HepG2 (cell line): ENCODE measurements at regions not wholly inside any gene's neighbourhood (a gene's known extent, or its start where the extent isn't known, plus 50 kb on each side); places are given as distances from the start of the nearest gene placed in this dataset.

ENCODE experiments used
- ATAC-seq: fragments of 200-7000 bp; cut with Tn5 transposase; 3 replicates; pipeline ENCODE4 v1.9.1; 2020; ENCODE audit warnings: mild to moderate bottlenecking, moderate library complexity
- BruUV-seq: library from RNA; stranded (reverse); fragments of 400-500 nt; replicated peaks from 2 replicates; lab custom pipeline; 2021; lab: Mats Ljungman, UMichigan
- CTCF ChIA-PET: fragments of 300-600 bp; formaldehyde crosslinking; extraction: SDS; loops from one replicate; lab custom pipeline; 2021; ENCODE audit warnings: low total read pairs, inconsistent platforms, low intra/inter-chr PET ratio; lab: Yijun Ruan, JAX
- POLR2A ChIA-PET: fragments of 350-600 bp; sonication (Branson Sonifier 250); formaldehyde crosslinking; loops from one replicate; lab custom pipeline; 2020; ENCODE audit warnings: antibody characterized with exemption, inconsistent platforms; lab: Yijun Ruan, JAX
- DNase-seq: peaks from one replicate; pipeline ENCODE4 v3.0.0-alpha.2; 2015; ENCODE audit warnings: low spot score
- FAIRE-seq: peaks from 3 replicates; lab custom pipeline; 2011; peaks lifted over from hg19 to GRCh38; lab: Jason Lieb, UNC
- H2AFZ ChIP-seq: one replicate; pipeline ENCODE4 v1.6.1; 2011; ENCODE audit warnings: low read length, inconsistent platforms
- H3K27ac ChIP-seq: fragments of 300-600 bp; 3 replicates; pipeline ENCODE4 v1.8.0; 2011; ENCODE audit warnings: mixed run types, mild to moderate bottlenecking, mixed read lengths, low read length, inconsistent platforms; ENCODE audit not compliant: insufficient read depth; ENCODE audit errors: extremely low read length
- H3K27me3 ChIP-seq, 2 experiments: fragments of 200-600 bp in 1 of 2; 2 replicates in 1 of 2; 3 replicates in 1 of 2; pipeline versions ENCODE4 v1.6.0 to v1.8.0; 2011; ENCODE audit warnings: low read length in 2 of 2, mild to moderate bottlenecking in 2 of 2, moderate library complexity in 2 of 2, inconsistent platforms in 1 of 2; ENCODE audit not compliant: insufficient read depth in 2 of 2, control insufficient read depth in 1 of 2
- H3K36me3 ChIP-seq, 2 experiments: fragments of 200-600 bp in 1 of 2; replicated peaks in 1 of 2; 2 replicates in 1 of 2; 3 replicates in 1 of 2; pipeline versions ENCODE4 v1.5.1 to v1.8.0; 2011; ENCODE audit warnings: low read length in 2 of 2, inconsistent platforms in 1 of 2; ENCODE audit not compliant: insufficient read depth in 2 of 2, control insufficient read depth in 1 of 2
- H3K4me1 ChIP-seq: 2 replicates; pipeline ENCODE4 v1.5.1; 2012; ENCODE audit warnings: low read length, inconsistent platforms; ENCODE audit not compliant: insufficient read depth
- H3K4me2 ChIP-seq: 2 replicates; pipeline ENCODE4 v1.6.0; 2011; ENCODE audit warnings: low read depth, low read length, inconsistent platforms
- H3K4me3 ChIP-seq, 3 experiments: fragments of 200-600 bp in 1 of 3; sonication (generic), shearing (Covaris generic) in 1 of 3; replicated peaks in 1 of 3; 2 replicates each; pipeline ENCODE4 v1.5.1; 2011 to 2016; ENCODE audit warnings: low read length in 3 of 3, inconsistent platforms in 2 of 3, low read depth in 2 of 3, mild to moderate bottlenecking in 2 of 3, control low read depth in 1 of 3, mixed read lengths in 1 of 3; ENCODE audit not compliant: insufficient read depth in 1 of 3
- H3K79me2 ChIP-seq: one replicate; pipeline ENCODE4 v1.6.1; 2011; ENCODE audit warnings: low read length, inconsistent platforms; ENCODE audit not compliant: insufficient read depth
- H3K9ac ChIP-seq: 2 replicates; pipeline ENCODE4 v1.6.0; 2011; ENCODE audit warnings: mild to moderate bottlenecking, low read depth, low read length, inconsistent platforms; ENCODE audit not compliant: insufficient read depth
- H3K9me3 ChIP-seq: 2 replicates; pipeline ENCODE4 v1.5.1; 2012; ENCODE audit warnings: mild to moderate bottlenecking, low read length
- H4K20me1 ChIP-seq: 2 replicates; pipeline ENCODE4 v1.6.0; 2011; ENCODE audit warnings: inconsistent platforms, mild to moderate bottlenecking, low read length, moderate library complexity; ENCODE audit not compliant: insufficient read depth
- DPF2 ChIP-seq: sonication (generic); formaldehyde crosslinking; IDR thresholded peaks from 2 replicates; pipeline ENCODE4 v1.4.0; 2020; ENCODE audit warnings: mild to moderate bottlenecking, low read depth, missing genetic modification reagents, borderline replicate concordance
- MAFF ChIP-seq: IDR thresholded peaks from 2 replicates; pipeline ENCODE4 v1.6.1; 2011; ENCODE audit warnings: low read depth, low read length, improper control_type of control experiment
- MAFK ChIP-seq, 2 experiments: IDR thresholded peaks in 1 of 2; conservative IDR thresholded peaks in 1 of 2; 2 replicates each; pipeline ENCODE4 v1.6.1; 2011; ENCODE audit warnings: improper control_type of control experiment in 2 of 2, low read length in 2 of 2
- NFE2 ChIP-seq: sonication (generic); formaldehyde crosslinking; IDR thresholded peaks from 2 replicates; pipeline ENCODE4 v1.4.0; 2020; ENCODE audit warnings: missing genetic modification reagents
- NFE2L1 ChIP-seq: sonication (generic); formaldehyde crosslinking; IDR thresholded peaks from 2 replicates; pipeline ENCODE4 v1.4.0; 2020; ENCODE audit warnings: missing genetic modification reagents, mild to moderate bottlenecking, borderline replicate concordance
- POLR2A ChIP-seq, 2 experiments: IDR thresholded peaks; 2 replicates each; pipeline ENCODE4 v1.6.1; 2011; ENCODE audit warnings: low read depth in 2 of 2, low read length in 2 of 2, mild to moderate bottlenecking in 1 of 2, moderate library complexity in 1 of 2; ENCODE audit not compliant: insufficient read depth in 1 of 2
- RBAK ChIP-seq: sonication (generic); formaldehyde crosslinking; IDR thresholded peaks from 2 replicates; pipeline ENCODE4 v1.5.1; 2020; ENCODE audit warnings: mild to moderate bottlenecking, missing genetic modification reagents
- WGBS: methylation state at CpG from one replicate; pipeline ENCODE4 v1.1.6; 2017; ENCODE audit warnings: low lambda C conversion rate; 5-methylcytosine and 5-hydroxymethylcytosine counted together
- in situ Hi-C: cut with HindIII; loops from 2 replicates; pipeline ENCODE4 v1.10.0; 2017; ENCODE audit warnings: low pct_unique_long_range_greater_than_20kb; ENCODE audit not compliant: extremely low pct_ligation_motif_present
- intact Hi-C: fragments of 100-400 bp; cut with micrococcal nuclease; formaldehyde crosslinking; loops from one replicate; pipeline ENCODE4 v1.10.0; 2022; ENCODE audit not compliant: unreplicated experiment
- TF ChIP-seq, protein P1 (sequence below), 2 experiments: sonication (generic) in 1 of 2; formaldehyde crosslinking in 1 of 2; IDR thresholded peaks; 2 replicates each; pipeline versions ENCODE4 v1.5.1 to v1.6.1; 2011 to 2020; ENCODE audit warnings: borderline replicate concordance in 1 of 2, low read depth in 1 of 2, low read length in 1 of 2, mild to moderate bottlenecking in 1 of 2, missing genetic modification reagents in 1 of 2, moderate library complexity in 1 of 2
- TF ChIP-seq, protein P2 (sequence below): sonication (generic); formaldehyde crosslinking; conservative IDR thresholded peaks from 2 replicates; pipeline ENCODE4 v1.4.0; 2020; ENCODE audit warnings: missing genetic modification reagents
- TF ChIP-seq, protein P3 (sequence below), 2 experiments: IDR thresholded peaks; 2 replicates each; pipeline ENCODE4 v1.6.1; 2011 to 2012; ENCODE audit warnings: low read length in 2 of 2, borderline replicate concordance in 1 of 2, low read depth in 1 of 2, mild to moderate bottlenecking in 1 of 2, moderate library complexity in 1 of 2

DNA sequence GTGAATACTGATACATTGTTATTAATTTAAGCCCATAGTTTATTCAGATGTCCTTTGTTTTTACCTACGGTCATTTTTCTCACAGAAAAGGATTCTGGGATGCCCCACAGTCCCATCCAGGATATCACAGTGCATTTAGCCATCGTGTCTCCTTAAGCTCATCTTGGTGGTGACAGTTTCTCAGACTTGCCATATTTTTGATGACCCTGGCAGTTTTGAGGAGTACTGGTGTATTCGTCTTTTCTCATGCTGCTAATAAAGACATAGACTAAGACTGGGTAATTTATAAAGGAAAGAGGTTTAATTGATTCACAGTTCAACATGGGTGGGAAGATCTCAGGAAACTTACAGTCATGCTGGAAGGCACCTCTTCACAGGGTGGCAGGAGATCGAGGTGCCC is 295.9 kb upstream of the CDH4 start:
- ATAC-seq = no peak
- TF ChIP-seq MAFK (conservative IDR thresholded peaks at IDR 0.05 in 1 of 2, IDR thresholded peaks at IDR 0.05 in 1 of 2; ENCODE audit: low read length in 2 of 2) (peak; percentile 65 to 77), MAFF (peak; percentile 43; the same call in 1 of the 2 replicates), NFE2L1 (CRISPR knock-in tag) (no peak), POLR2A (IDR thresholded peaks at IDR 0.05; ENCODE audit: insufficient read depth in 1 of 2, low read depth in 2 of 2, low read length in 2 of 2) (no peak)
- TF ChIP-seq, protein P1, sequence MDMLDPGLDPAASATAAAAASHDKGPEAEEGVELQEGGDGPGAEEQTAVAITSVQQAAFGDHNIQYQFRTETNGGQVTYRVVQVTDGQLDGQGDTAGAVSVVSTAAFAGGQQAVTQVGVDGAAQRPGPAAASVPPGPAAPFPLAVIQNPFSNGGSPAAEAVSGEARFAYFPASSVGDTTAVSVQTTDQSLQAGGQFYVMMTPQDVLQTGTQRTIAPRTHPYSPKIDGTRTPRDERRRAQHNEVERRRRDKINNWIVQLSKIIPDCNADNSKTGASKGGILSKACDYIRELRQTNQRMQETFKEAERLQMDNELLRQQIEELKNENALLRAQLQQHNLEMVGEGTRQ (IDR thresholded peaks at IDR 0.05; ENCODE audit: low read depth, low read length) = no peak
- TF ChIP-seq, protein P1 (CRISPR knock-in tag; IDR thresholded peaks at IDR 0.05; ENCODE audit: borderline replicate concordance) = no peak
- Histone ChIP-seq H3K9me3 (peaks cover 90% of the 10 kb centered on the region), H4K20me1 (no peaks in the 10 kb centered on the region), H3K27ac (no peak overlapping the region), H3K4me3 (no peak overlapping the region), H3K79me2 (no peaks in the 10 kb centered on the region), H3K9ac (no peak overlapping the region), H3K27me3 (no peaks in the 10 kb centered on the region), H2AFZ (no peak overlapping the region), H3K4me1 (no peaks in the 10 kb centered on the region), H3K36me3 (no peaks in the 10 kb centered on the region), H3K4me2 (no peak overlapping the region)
- DNase-seq = no peak
- in situ Hi-C loops (no loop called here), intact Hi-C loops (no loop called here)
- WGBS = under 1% methylated on average over 4 of the region's 4 CpGs
- FAIRE-seq = no peak
- POLR2A ChIA-PET = no interaction called here
- no TSS peak for BruUV-seq
- CTCF ChIA-PET = no interaction called here

DNA sequence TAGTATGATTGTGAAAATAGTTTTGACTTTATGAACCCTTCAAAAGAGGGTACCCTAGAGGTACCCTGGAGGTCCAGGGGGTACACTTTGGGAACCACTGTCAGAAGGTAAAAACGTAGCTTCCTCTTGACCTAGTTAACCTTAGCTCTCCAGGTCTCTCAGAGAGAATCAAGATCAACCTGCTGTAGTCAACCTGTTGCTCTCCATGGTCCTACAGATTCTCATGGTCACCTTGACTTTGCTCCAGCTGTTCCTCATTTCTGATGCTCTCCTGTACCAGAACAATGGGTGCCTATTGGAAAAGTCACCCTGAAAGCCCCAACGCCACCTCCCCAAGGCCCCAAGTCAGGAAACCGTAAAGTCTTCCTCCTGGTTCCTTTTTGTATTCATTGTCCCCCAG is 294.4 kb upstream of the CDH4 start:
- ATAC-seq = no peak

More for the DNA sequence above, 294.4 kb upstream of the CDH4 start:
- BruUV-seq = no TSS peak
- no peak overlapping the region for H3K4me2 ChIP-seq
- no peak overlapping the region for H3K4me3 ChIP-seq
- H3K9ac ChIP-seq = no peak overlapping the region
- H3K9me3 ChIP-seq = peaks cover 93% of the 10 kb centered on the region
- H2AFZ ChIP-seq = no peak overlapping the region
- in situ Hi-C loops = no loop called here
- no peaks in the 10 kb centered on the region for H4K20me1 ChIP-seq
- H3K27me3 ChIP-seq = no peaks in the 10 kb centered on the region
- no peaks in the 10 kb centered on the region for H3K79me2 ChIP-seq
- no peaks in the 10 kb centered on the region for H3K4me1 ChIP-seq
- POLR2A ChIA-PET = no interaction called here
- H3K36me3 ChIP-seq = no peaks in the 10 kb centered on the region
- DNase-seq = no peak
- no peak overlapping the region for H3K27ac ChIP-seq
- 3% methylated on average over 3 of the region's 3 CpGs for WGBS
- CTCF ChIA-PET = no interaction called here
- no peak for TF ChIP-seq DPF2 (CRISPR knock-in tag)
- TF ChIP-seq RBAK (CRISPR knock-in tag) = no peak
- no peak for TF ChIP-seq NFE2 (CRISPR knock-in tag)
- TF ChIP-seq, protein P2, sequence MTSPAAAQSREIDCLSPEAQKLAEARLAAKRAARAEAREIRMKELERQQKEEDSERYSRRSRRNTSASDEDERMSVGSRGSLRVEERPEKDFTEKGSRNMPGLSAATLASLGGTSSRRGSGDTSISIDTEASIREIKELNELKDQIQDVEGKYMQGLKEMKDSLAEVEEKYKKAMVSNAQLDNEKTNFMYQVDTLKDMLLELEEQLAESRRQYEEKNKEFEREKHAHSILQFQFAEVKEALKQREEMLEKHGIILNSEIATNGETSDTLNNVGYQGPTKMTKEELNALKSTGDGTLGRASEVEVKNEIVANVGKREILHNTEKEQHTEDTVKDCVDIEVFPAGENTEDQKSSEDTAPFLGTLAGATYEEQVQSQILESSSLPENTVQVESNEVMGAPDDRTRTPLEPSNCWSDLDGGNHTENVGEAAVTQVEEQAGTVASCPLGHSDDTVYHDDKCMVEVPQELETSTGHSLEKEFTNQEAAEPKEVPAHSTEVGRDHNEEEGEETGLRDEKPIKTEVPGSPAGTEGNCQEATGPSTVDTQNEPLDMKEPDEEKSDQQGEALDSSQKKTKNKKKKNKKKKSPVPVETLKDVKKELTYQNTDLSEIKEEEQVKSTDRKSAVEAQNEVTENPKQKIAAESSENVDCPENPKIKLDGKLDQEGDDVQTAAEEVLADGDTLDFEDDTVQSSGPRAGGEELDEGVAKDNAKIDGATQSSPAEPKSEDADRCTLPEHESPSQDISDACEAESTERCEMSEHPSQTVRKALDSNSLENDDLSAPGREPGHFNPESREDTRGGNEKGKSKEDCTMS = no peak
- TF ChIP-seq, protein P3, sequence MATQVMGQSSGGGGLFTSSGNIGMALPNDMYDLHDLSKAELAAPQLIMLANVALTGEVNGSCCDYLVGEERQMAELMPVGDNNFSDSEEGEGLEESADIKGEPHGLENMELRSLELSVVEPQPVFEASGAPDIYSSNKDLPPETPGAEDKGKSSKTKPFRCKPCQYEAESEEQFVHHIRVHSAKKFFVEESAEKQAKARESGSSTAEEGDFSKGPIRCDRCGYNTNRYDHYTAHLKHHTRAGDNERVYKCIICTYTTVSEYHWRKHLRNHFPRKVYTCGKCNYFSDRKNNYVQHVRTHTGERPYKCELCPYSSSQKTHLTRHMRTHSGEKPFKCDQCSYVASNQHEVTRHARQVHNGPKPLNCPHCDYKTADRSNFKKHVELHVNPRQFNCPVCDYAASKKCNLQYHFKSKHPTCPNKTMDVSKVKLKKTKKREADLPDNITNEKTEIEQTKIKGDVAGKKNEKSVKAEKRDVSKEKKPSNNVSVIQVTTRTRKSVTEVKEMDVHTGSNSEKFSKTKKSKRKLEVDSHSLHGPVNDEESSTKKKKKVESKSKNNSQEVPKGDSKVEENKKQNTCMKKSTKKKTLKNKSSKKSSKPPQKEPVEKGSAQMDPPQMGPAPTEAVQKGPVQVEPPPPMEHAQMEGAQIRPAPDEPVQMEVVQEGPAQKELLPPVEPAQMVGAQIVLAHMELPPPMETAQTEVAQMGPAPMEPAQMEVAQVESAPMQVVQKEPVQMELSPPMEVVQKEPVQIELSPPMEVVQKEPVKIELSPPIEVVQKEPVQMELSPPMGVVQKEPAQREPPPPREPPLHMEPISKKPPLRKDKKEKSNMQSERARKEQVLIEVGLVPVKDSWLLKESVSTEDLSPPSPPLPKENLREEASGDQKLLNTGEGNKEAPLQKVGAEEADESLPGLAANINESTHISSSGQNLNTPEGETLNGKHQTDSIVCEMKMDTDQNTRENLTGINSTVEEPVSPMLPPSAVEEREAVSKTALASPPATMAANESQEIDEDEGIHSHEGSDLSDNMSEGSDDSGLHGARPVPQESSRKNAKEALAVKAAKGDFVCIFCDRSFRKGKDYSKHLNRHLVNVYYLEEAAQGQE (IDR thresholded peaks at IDR 0.05; ENCODE audit: borderline replicate concordance in 1 of 2, low read depth in 1 of 2, low read length in 2 of 2) = peak in 1 of 2 experiments; percentile 62; a peak in 1 of 4 replicates
- TF ChIP-seq, all 625 proteins: peak for 1
- intact Hi-C loops = no loop called here
- no peak for FAIRE-seq
